SK-N-SH (cell line): ENCODE measurements at regions not wholly inside any gene's neighbourhood (a gene's known extent, or its start where the extent isn't known, plus 50 kb on each side); places are given as distances from the start of the nearest gene placed in this dataset.

Source experiments
- CTCF ChIA-PET: fragments of 300-600, 350-600 bp; formaldehyde crosslinking; extraction: SDS; loops from one replicate; lab custom pipeline; 2021; lab: Yijun Ruan, JAX
- POLR2A ChIA-PET: fragments of 350-600 bp; sonication (Branson Sonifier 250); formaldehyde crosslinking; extraction: SDS; loops from one replicate; lab custom pipeline; 2020; ENCODE audit warnings: antibody characterized with exemption, inconsistent platforms; lab: Yijun Ruan, JAX
- DNase-seq: peaks from one replicate; pipeline ENCODE4 v3.0.0; 2012
- H2AFZ ChIP-seq: fragments of 200-600 bp; sonication (generic); 2 replicates; pipeline ENCODE4 v1.8.1; 2016; ENCODE audit warnings: antibody characterized with exemption, mild to moderate bottlenecking, low read depth
- H3F3A ChIP-seq: fragments of 200-600 bp; sonication (generic); replicated peaks from 2 replicates; pipeline ENCODE3; 2016; ENCODE audit warnings: antibody characterized with exemption, mild to moderate bottlenecking; ENCODE audit not compliant: insufficient read depth
- H3K27ac ChIP-seq, 2 experiments: fragments of 200-500 bp in 1 of 2; fragments of 200-600 bp in 1 of 2; sonication (Bioruptor generic) in 1 of 2; sonication (generic), shearing (Covaris generic) in 1 of 2; 2 replicates each; pipeline versions ENCODE4 v1.5.1 to v1.6.1; 2014 to 2016; ENCODE audit warnings: low read depth in 2 of 2, inconsistent platforms in 1 of 2, low read length in 1 of 2, mild to moderate bottlenecking in 1 of 2, mixed read lengths in 1 of 2
- H3K27me3 ChIP-seq: fragments of 200-600 bp; sonication (generic), shearing (Covaris generic); 2 replicates; pipeline ENCODE4 v1.6.1; 2016; ENCODE audit warnings: mixed run types; ENCODE audit not compliant: insufficient read depth
- H3K36me3 ChIP-seq, 2 experiments: fragments of 200-500 bp in 1 of 2; fragments of 200-600 bp in 1 of 2; sonication (Bioruptor generic) in 1 of 2; sonication (generic) in 1 of 2; replicated peaks in 1 of 2; 2 replicates each; pipeline versions ENCODE3 to v1.5.1; 2014 to 2016; ENCODE audit warnings: low read length in 1 of 2, mild to moderate bottlenecking in 1 of 2; ENCODE audit not compliant: insufficient read depth in 2 of 2, control insufficient read depth in 1 of 2
- H3K4me1 ChIP-seq, 2 experiments: fragments of 200-500 bp in 1 of 2; fragments of 200-600 bp in 1 of 2; sonication (Bioruptor generic) in 1 of 2; sonication (generic), shearing (Covaris generic) in 1 of 2; 2 replicates each; pipeline versions ENCODE4 v1.5.1 to v1.6.1; 2014 to 2016; ENCODE audit warnings: low read depth in 1 of 2, low read length in 1 of 2, mixed run types in 1 of 2; ENCODE audit not compliant: insufficient read depth in 2 of 2, control insufficient read depth in 1 of 2
- H3K4me2 ChIP-seq: fragments of 200-600 bp; sonication (generic), shearing (Covaris generic); 2 replicates; pipeline ENCODE4 v1.6.1; 2017; ENCODE audit warnings: mixed run types
- H3K4me3 ChIP-seq, 2 experiments: fragments of 200-500 bp in 1 of 2; fragments of 200-600 bp in 1 of 2; sonication (Bioruptor generic) in 1 of 2; sonication (generic), shearing (Covaris generic) in 1 of 2; 2 replicates each; pipeline versions ENCODE4 v1.5.1 to v1.8.1; 2014 to 2016; ENCODE audit warnings: low read depth in 2 of 2, inconsistent platforms in 1 of 2, low read length in 1 of 2, mild to moderate bottlenecking in 1 of 2, mixed read lengths in 1 of 2, moderate library complexity in 1 of 2
- H3K79me2 ChIP-seq: fragments of 200-600 bp; sonication (generic); 2 replicates; pipeline ENCODE4 v1.8.1; 2017; ENCODE audit warnings: mild to moderate bottlenecking; ENCODE audit not compliant: insufficient read depth
- H3K9ac ChIP-seq: fragments of 200-600 bp; sonication (generic); 2 replicates; pipeline ENCODE4 v1.6.1; 2017; ENCODE audit warnings: mixed run types
- H3K9me2 ChIP-seq: fragments of 200-600 bp; sonication (generic); 2 replicates; pipeline ENCODE4 v1.6.1; 2017; ENCODE audit warnings: mixed run types
- H3K9me3 ChIP-seq: fragments of 200-600 bp; sonication (generic); 2 replicates; pipeline ENCODE4 v1.6.1; 2017; ENCODE audit warnings: mixed run types, mild to moderate bottlenecking, moderate library complexity
- H4K20me1 ChIP-seq: fragments of 200-600 bp; sonication (generic); 2 replicates; pipeline ENCODE4 v1.6.1; 2017; ENCODE audit warnings: mild to moderate bottlenecking, mixed run types; ENCODE audit not compliant: insufficient read depth
- EP300 ChIP-seq, 2 experiments: IDR thresholded peaks; 2 replicates each; pipeline versions ENCODE4 v1.4.0 to v1.6.1; 2012; ENCODE audit warnings: borderline replicate concordance in 1 of 2, low read depth in 1 of 2, low read length in 1 of 2
- EZH2phosphoT487 ChIP-seq: fragments of 200-600 bp; sonication (generic); IDR thresholded peaks from 2 replicates; pipeline ENCODE4 v1.6.1; 2017; ENCODE audit warnings: low read depth, mixed run types, mild to moderate bottlenecking, antibody characterized with exemption, moderate library complexity, borderline replicate concordance
- GABPA ChIP-seq: IDR thresholded peaks from 2 replicates; pipeline ENCODE4 v1.4.0; 2012; ENCODE audit warnings: low read depth, mild to moderate bottlenecking
- GATA2 ChIP-seq: sonication (generic); formaldehyde crosslinking; IDR thresholded peaks from 2 replicates; pipeline ENCODE4 v1.5.0; 2020; ENCODE audit warnings: mild to moderate bottlenecking, missing genetic modification reagents
- IRF3 ChIP-seq: fragments of 150-350 bp; IDR thresholded peaks from 2 replicates; pipeline ENCODE4 v1.6.1; 2016; ENCODE audit warnings: mild to moderate bottlenecking, low read depth, low read length
- PBX3 ChIP-seq: IDR thresholded peaks from 2 replicates; pipeline ENCODE4; 2012
- REST ChIP-seq: IDR thresholded peaks from 2 replicates; pipeline ENCODE4 v1.6.1; 2012; ENCODE audit warnings: mild to moderate bottlenecking, low read depth, low read length, moderate library complexity
- TCF12 ChIP-seq: IDR thresholded peaks from 2 replicates; pipeline ENCODE4 v1.4.0; 2012
- USF1 ChIP-seq: IDR thresholded peaks from 2 replicates; pipeline ENCODE4 v1.4.0; 2012; ENCODE audit warnings: low read depth, borderline replicate concordance
- WGBS: methylation state at CpG from one replicate; pipeline ENCODE4 v1.1.6; 2017; ENCODE audit warnings: low lambda C conversion rate; 5-methylcytosine and 5-hydroxymethylcytosine counted together

- no peak for TF ChIP-seq REST
- TF ChIP-seq GATA2 (CRISPR knock-in tag): no peak
- no peak for TF ChIP-seq IRF3
Measured at GRCh38 chr6:146875927-146876270, 277.1 kb downstream of the ADGB start (continued).

GRCh38 chr6:146876271-146877151 lies 277.7 kb downstream of the ADGB start:
- H3K4me3 ChIP-seq: no peak overlapping the region
- TF ChIP-seq GATA2 (CRISPR knock-in tag) (peak; percentile 42; the same call in 1 of the 2 replicates), TCF12 (0 out of 2 replicates have a peak, but pooled peaks have one; percentile 3), USF1 (peak; percentile 61; the same call in 1 of the 2 replicates), GABPA (no peak), PBX3 (peak; percentile 58), EP300 (IDR thresholded peaks at IDR 0.05; ENCODE audit: borderline replicate concordance in 1 of 2, low read depth in 1 of 2, low read length in 1 of 2) (peak in 1 of 2 experiments; percentile 44; a peak in 1 of 4 replicates), EZH2phosphoT487 (no peak)
- TF ChIP-seq, all 33 proteins: peak for 5
- peaks cover 3% of the 10 kb centered on the region; the same call in 1 of the 2 replicates for H3K9me3 ChIP-seq
- H3K36me3 ChIP-seq: no peaks in the 10 kb centered on the region
- H4K20me1 ChIP-seq: no peaks in the 10 kb centered on the region
- no peak overlapping the region for H3K9ac ChIP-seq
- no peaks in the 10 kb centered on the region for H3K9me2 ChIP-seq
- H2AFZ ChIP-seq: no peak overlapping the region
- 76% methylated on average over 9 of the region's 9 CpGs for WGBS
- POLR2A ChIA-PET: no interaction called here
- H3K4me2 ChIP-seq: no peak overlapping the region
- H3K4me1 ChIP-seq: peaks cover 12 to 27% of the 10 kb centered on the region in 2 experiments; a peak in 3 of 4 replicates
- no peak for DNase-seq
- H3K27me3 ChIP-seq: no peaks in the 10 kb centered on the region
- peaks cover 14% of the 10 kb centered on the region for H3F3A ChIP-seq
- no peaks in the 10 kb centered on the region for H3K79me2 ChIP-seq
- H3K27ac ChIP-seq: peak overlapping the region in 1 of 2 experiments; percentile 61; a peak in 2 of 4 replicates
- CTCF ChIA-PET: interaction anchor here (1.6 kb wide), 1 partner anchor 54 kb away, joined by 3 read pairs; no protein-coding TSS in a partner anchor
